Upper lobe of right lung (tissue), 1 donor: ENCODE measurements at regions not wholly inside any gene's neighbourhood (a gene's known extent, or its start where the extent isn't known, plus 50 kb on each side); places are given as distances from the start of the nearest gene placed in this dataset.

Experiments
- ATAC-seq: fragments of 200-7000 bp; cut with Tn5 transposase; one replicate; pipeline ENCODE4 v1.9.1; 2020; ENCODE audit warnings: mild to moderate bottlenecking, moderate library complexity
- DNase-seq: peaks from one replicate; pipeline ENCODE4 v3.0.0-alpha.2; 2020
- H3K27ac ChIP-seq: fragments of 200-600 bp; one replicate; pipeline ENCODE4 v1.8.0; 2022
- H3K27me3 ChIP-seq: fragments of 200-600 bp; one replicate; pipeline ENCODE4 v1.8.0; 2022; ENCODE audit warnings: mild to moderate bottlenecking
- H3K36me3 ChIP-seq: fragments of 200-600 bp; one replicate; pipeline ENCODE4 v1.8.0; 2022
- H3K4me1 ChIP-seq: fragments of 200-600 bp; one replicate; pipeline ENCODE4 v1.8.0; 2022
- H3K4me3 ChIP-seq: fragments of 200-600 bp; one replicate; pipeline ENCODE4 v1.8.0; 2022; ENCODE audit warnings: mild to moderate bottlenecking
- H3K9me3 ChIP-seq: fragments of 200-600 bp; one replicate; pipeline ENCODE4 v1.8.0; 2022
- intact Hi-C: fragments of 100-400 bp; cut with DNase I; formaldehyde crosslinking; loops from one replicate; pipeline ENCODE4 v1.11.0; 2022
- TF ChIP-seq, protein P1 (sequence below): fragments of 200-600 bp; IDR thresholded peaks from one replicate; pipeline ENCODE4 v1.8.0; 2022; ENCODE audit warnings: antibody characterized with exemption
- donor health status: DM: no; HTN: yes; CAD: no; lungs with severe emphysema.

DNA sequence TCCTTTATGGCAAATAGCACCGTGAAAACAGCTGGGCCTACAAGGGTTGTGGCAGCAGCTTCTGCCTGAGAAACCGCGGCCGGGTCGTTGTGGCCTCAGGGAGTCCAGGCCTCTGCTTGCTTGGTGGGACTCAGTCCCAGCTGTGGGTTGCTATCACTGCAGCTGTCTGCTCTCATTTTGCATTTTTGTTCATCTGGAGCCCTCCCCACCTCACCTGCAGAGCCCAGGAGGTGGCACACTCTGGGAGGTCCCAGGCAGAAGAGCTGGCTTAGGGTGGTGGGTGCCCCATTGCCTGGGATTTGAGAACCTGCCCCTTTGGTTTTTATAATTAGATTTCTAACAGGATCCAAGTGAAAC is 138.4 kb downstream of the GADD45G start:
- Histone ChIP-seq H3K4me1 (peaks cover 7% of the 10 kb centered on the region), H3K27ac (no peak overlapping the region), H3K36me3 (no peaks in the 10 kb centered on the region), H3K4me3 (no peak overlapping the region), H3K9me3 (no peaks in the 10 kb centered on the region), H3K27me3 (no peaks in the 10 kb centered on the region)
- TF ChIP-seq, protein P1, sequence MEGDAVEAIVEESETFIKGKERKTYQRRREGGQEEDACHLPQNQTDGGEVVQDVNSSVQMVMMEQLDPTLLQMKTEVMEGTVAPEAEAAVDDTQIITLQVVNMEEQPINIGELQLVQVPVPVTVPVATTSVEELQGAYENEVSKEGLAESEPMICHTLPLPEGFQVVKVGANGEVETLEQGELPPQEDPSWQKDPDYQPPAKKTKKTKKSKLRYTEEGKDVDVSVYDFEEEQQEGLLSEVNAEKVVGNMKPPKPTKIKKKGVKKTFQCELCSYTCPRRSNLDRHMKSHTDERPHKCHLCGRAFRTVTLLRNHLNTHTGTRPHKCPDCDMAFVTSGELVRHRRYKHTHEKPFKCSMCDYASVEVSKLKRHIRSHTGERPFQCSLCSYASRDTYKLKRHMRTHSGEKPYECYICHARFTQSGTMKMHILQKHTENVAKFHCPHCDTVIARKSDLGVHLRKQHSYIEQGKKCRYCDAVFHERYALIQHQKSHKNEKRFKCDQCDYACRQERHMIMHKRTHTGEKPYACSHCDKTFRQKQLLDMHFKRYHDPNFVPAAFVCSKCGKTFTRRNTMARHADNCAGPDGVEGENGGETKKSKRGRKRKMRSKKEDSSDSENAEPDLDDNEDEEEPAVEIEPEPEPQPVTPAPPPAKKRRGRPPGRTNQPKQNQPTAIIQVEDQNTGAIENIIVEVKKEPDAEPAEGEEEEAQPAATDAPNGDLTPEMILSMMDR, result no peak
- intact Hi-C loops, result no loop called here
- DNase-seq (no peak), ATAC-seq (no peak)

DNA sequence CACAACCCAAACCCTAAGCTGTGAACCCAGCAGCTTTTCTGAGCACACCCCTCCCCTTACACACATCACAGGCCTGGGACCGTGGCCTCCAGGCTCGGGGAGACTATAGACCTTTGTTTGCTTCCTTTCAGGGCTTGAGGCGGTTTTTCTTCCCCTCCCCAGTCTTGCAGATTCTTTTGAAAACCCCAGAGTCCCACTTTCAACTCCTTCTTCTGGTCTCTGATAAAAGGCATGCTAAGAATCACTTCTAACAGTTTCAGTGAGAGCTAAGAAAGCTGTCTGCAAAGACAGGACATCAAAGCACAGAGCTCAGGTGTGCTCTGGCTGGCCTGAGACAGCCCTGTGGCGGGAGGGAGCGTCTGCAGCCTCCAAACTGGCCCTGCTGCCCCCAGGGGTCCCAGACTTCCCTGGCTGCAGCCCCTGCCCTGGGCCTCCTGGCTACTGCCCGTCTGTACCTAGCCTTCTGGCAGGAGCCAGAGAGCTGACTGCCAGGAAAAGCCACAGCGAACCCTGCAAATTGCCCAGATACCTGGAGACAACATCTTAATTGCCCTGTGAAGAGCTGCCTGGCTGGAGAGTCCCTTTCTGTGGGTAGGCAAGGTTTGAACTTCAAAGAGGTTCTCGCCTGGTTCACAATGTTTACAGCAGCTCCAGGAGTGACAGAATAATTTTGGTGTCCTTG is 138.9 kb downstream of the GADD45G start:
- H3K27ac ChIP-seq, result no peak overlapping the region
- H3K4me1 ChIP-seq, result peaks cover 7% of the 10 kb centered on the region
- TF ChIP-seq, protein P1, result no peak
- no peaks in the 10 kb centered on the region for H3K9me3 ChIP-seq
- DNase-seq (no peak), ATAC-seq (no peak)
- H3K27me3 ChIP-seq, result no peaks in the 10 kb centered on the region
- H3K4me3 ChIP-seq, result no peak overlapping the region
- intact Hi-C loops, result no loop called here
- no peaks in the 10 kb centered on the region for H3K36me3 ChIP-seq

GRCh38 chr9:89744255-89744648 is 139.4 kb downstream of the GADD45G start:
- ATAC-seq (no peak), DNase-seq (no peak)
- H3K27ac ChIP-seq, result no peak overlapping the region
- H3K27me3 ChIP-seq, result no peaks in the 10 kb centered on the region
- H3K4me3 ChIP-seq, result no peak overlapping the region
- intact Hi-C loops, result no loop called here
- TF ChIP-seq, protein P1, result no peak
- H3K4me1 ChIP-seq, result peaks cover 7% of the 10 kb centered on the region
- H3K9me3 ChIP-seq, result no peaks in the 10 kb centered on the region
- H3K36me3 ChIP-seq, result no peaks in the 10 kb centered on the region

DNA sequence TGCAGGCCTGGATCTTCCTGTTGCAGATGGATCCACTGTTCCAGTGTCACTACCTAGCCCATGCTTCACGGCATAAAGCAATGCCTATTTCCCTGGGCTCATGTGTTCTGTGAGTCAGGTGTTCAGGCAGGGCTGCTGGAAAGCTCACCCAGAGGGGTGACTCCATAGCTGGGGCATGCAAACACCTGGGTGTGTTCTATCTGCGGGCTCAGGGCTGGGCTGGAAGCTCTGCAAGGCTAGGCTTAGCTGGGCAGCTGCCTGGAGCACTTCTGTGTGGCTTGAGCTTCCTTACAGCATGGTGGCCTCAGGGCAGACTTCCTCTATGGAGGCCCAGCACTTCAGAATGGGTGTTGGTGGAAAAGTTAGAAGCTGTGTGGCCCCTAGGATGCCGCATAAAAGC is 139.9 kb downstream of the GADD45G start:
- TF ChIP-seq, protein P1, result no peak
- no peak for ATAC-seq
- no peaks in the 10 kb centered on the region for H3K27me3 ChIP-seq
- H3K9me3 ChIP-seq, result no peaks in the 10 kb centered on the region
- intact Hi-C loops, result no loop called here
- H3K4me3 ChIP-seq, result no peak overlapping the region
- H3K27ac ChIP-seq, result no peak overlapping the region
- H3K36me3 ChIP-seq, result no peaks in the 10 kb centered on the region
- H3K4me1 ChIP-seq, result peaks cover 7% of the 10 kb centered on the region
- DNase-seq, result no peak

- intact Hi-C loops, result no loop called here
- ATAC-seq (no peak), DNase-seq (no peak)
- Histone ChIP-seq H3K27me3 (no peaks in the 10 kb centered on the region), H3K36me3 (no peaks in the 10 kb centered on the region), H3K4me1 (peaks cover 7% of the 10 kb centered on the region), H3K27ac (no peak overlapping the region), H3K9me3 (no peaks in the 10 kb centered on the region), H3K4me3 (no peak overlapping the region)
- TF ChIP-seq, protein P1, result no peak
These were observed 141.0 kb downstream of the GADD45G start for GRCh38 chr9:89745601-89746376.
